SU-DHL-6 (cell line): ENCODE measurements at regions not wholly inside any gene's neighbourhood (a gene's known extent, or its start where the extent isn't known, plus 50 kb on each side); places are given as distances from the start of the nearest gene placed in this dataset.

Experiments
- H2AFZ ChIP-seq: fragments of 200-600 bp; sonication (generic); 2 replicates; pipeline ENCODE4 v1.6.1; 2014; ENCODE audit warnings: low read depth, mild to moderate bottlenecking, moderate library complexity, mixed read lengths, antibody characterized with exemption, low read length; ENCODE audit not compliant: severe bottlenecking
- H3F3A ChIP-seq: fragments of 200-600 bp; shearing (Covaris generic); 2 replicates; pipeline ENCODE4 v1.6.0; 2016; ENCODE audit warnings: antibody characterized with exemption, mild to moderate bottlenecking; ENCODE audit not compliant: insufficient read depth
- H3K27ac ChIP-seq: fragments of 200-600 bp; sonication (generic); 2 replicates; pipeline ENCODE4 v1.5.1; 2016; ENCODE audit warnings: low read depth, mild to moderate bottlenecking, low read length, moderate library complexity, mixed read lengths
- H3K27me3 ChIP-seq: fragments of 200-600 bp; sonication (generic), shearing (Covaris generic); 2 replicates; pipeline ENCODE4 v1.6.0; 2014; ENCODE audit warnings: mild to moderate bottlenecking, low read length
- H3K36me3 ChIP-seq: fragments of 200-600 bp; sonication (generic); 2 replicates; pipeline ENCODE4 v1.6.1; 2014; ENCODE audit warnings: mild to moderate bottlenecking, low read length, mixed read lengths
- H3K4me2 ChIP-seq: fragments of 300-600, 200-600 bp; shearing (Covaris generic), sonication (generic); 2 replicates; pipeline ENCODE4 v1.6.0; 2014; ENCODE audit warnings: low read length, low read depth, mild to moderate bottlenecking; ENCODE audit not compliant: poor library complexity, severe bottlenecking
- H3K4me3 ChIP-seq: fragments of 200-600 bp; sonication (generic); 2 replicates; pipeline ENCODE4 v1.5.1; 2014; ENCODE audit warnings: antibody characterized with exemption, low read length, mild to moderate bottlenecking, mixed read lengths; ENCODE audit not compliant: insufficient read depth, poor library complexity, severe bottlenecking
- H3K79me2 ChIP-seq: fragments of 200-600 bp; sonication (generic); 2 replicates; pipeline ENCODE4 v1.6.1; 2014; ENCODE audit warnings: mild to moderate bottlenecking, low read length, moderate library complexity; ENCODE audit not compliant: insufficient read depth
- H3K9ac ChIP-seq: fragments of 200-600 bp; sonication (generic); 2 replicates; pipeline ENCODE4 v1.7.0; 2014; ENCODE audit warnings: mild to moderate bottlenecking, low read length
- H3K9me2 ChIP-seq: fragments of 200-600 bp; sonication (generic); replicated peaks from 2 replicates; pipeline ENCODE4 v1.6.1; 2014; ENCODE audit warnings: low read length; ENCODE audit not compliant: insufficient read depth
- H3K9me3 ChIP-seq: fragments of 200-600 bp; sonication (generic); 2 replicates; pipeline ENCODE4 v1.6.1; 2014; ENCODE audit warnings: low read length, mixed read lengths; ENCODE audit not compliant: insufficient read depth
- H4K20me1 ChIP-seq: fragments of 200-600 bp; sonication (generic); 2 replicates; pipeline ENCODE4 v1.6.1; 2014; ENCODE audit warnings: low read depth, mild to moderate bottlenecking, antibody characterized with exemption, low read length, moderate library complexity, mixed read lengths
- CTCF ChIP-seq: fragments of 200-600 bp; sonication (generic); IDR thresholded peaks from one replicate; pipeline ENCODE4 v1.5.1; 2017; ENCODE audit warnings: antibody characterized with exemption, mild to moderate bottlenecking, low read length, moderate library complexity; ENCODE audit not compliant: insufficient read depth, poor library complexity, severe bottlenecking
- EZH2phosphoT487 ChIP-seq: fragments of 200-600 bp; sonication (generic), shearing (Covaris generic); conservative IDR thresholded peaks from 2 replicates; pipeline ENCODE4 v1.6.1; 2018; ENCODE audit warnings: mild to moderate bottlenecking, antibody characterized with exemption, low read length, moderate library complexity, mixed read lengths

GRCh38 chr9:27870404-27870803 is 297.1 kb upstream of the C9orf72 start:
- Histone ChIP-seq H3K4me2 (no peak overlapping the region), H3K27ac (no peak overlapping the region)

GRCh38 chr9:27880156-27880555 is 306.9 kb upstream of the C9orf72 start:
- Histone ChIP-seq H3K9ac (no peak overlapping the region), H3K27me3 (no peaks in the 10 kb centered on the region), H2AFZ (no peak overlapping the region), H3K36me3 (no peaks in the 10 kb centered on the region), H3K79me2 (no peaks in the 10 kb centered on the region), H3K9me3 (no peaks in the 10 kb centered on the region), H3K4me2 (no peak overlapping the region), H3K4me3 (no peak overlapping the region), H4K20me1 (no peaks in the 10 kb centered on the region), H3F3A (no peaks in the 10 kb centered on the region), H3K27ac (no peak overlapping the region), H3K9me2 (no peaks in the 10 kb centered on the region)
- TF ChIP-seq CTCF: no peak
- no peak for TF ChIP-seq EZH2phosphoT487

More at GRCh38 chr9:27870404-27870803, 297.1 kb upstream of the C9orf72 start:
- no peak for TF ChIP-seq CTCF
- no peak for TF ChIP-seq EZH2phosphoT487
- Histone ChIP-seq H3K4me3 (no peak overlapping the region), H3K79me2 (no peaks in the 10 kb centered on the region), H4K20me1 (no peaks in the 10 kb centered on the region), H3K9me2 (no peaks in the 10 kb centered on the region), H3K9ac (no peak overlapping the region), H3K36me3 (no peaks in the 10 kb centered on the region), H2AFZ (no peak overlapping the region), H3K9me3 (no peaks in the 10 kb centered on the region), H3F3A (no peaks in the 10 kb centered on the region), H3K27me3 (no peaks in the 10 kb centered on the region)

GRCh38 chr9:27880635-27881034 is 307.4 kb upstream of the C9orf72 start:
- Histone ChIP-seq H3K27me3 (no peaks in the 10 kb centered on the region), H3K9ac (no peak overlapping the region), H3K9me2 (no peaks in the 10 kb centered on the region), H3K9me3 (no peaks in the 10 kb centered on the region), H2AFZ (no peak overlapping the region), H3K4me2 (no peak overlapping the region), H3K79me2 (no peaks in the 10 kb centered on the region), H3K27ac (no peak overlapping the region), H4K20me1 (no peaks in the 10 kb centered on the region), H3K4me3 (no peak overlapping the region), H3K36me3 (no peaks in the 10 kb centered on the region), H3F3A (no peaks in the 10 kb centered on the region)
- no peak for TF ChIP-seq EZH2phosphoT487
- TF ChIP-seq CTCF: no peak
